ENCODE measurements at regions not wholly inside any gene's neighbourhood (a gene's known extent, or its start where the extent isn't known, plus 50 kb on each side); places are given as distances from the start of the nearest gene placed in this dataset.

- ATAC-seq: no peak
- Histone ChIP-seq H3F3A (ENCODE audit: low read length, unreplicated experiment) (no peaks in the 10 kb centered on the region), H3K4me3 (ENCODE audit: low read length) (no peak overlapping the region), H3K36me3 (ENCODE audit: low read depth, low read length) (no peaks in the 10 kb centered on the region), H3K4me1 (ENCODE audit: insufficient read depth, low read length) (no peaks in the 10 kb centered on the region), H3K9ac (ENCODE audit: low read length) (no peak overlapping the region), H3K27me3 (ENCODE audit: low read length) (no peaks in the 10 kb centered on the region), H3K9me2 (replicated peaks; ENCODE audit: low read length) (no peaks in the 10 kb centered on the region), H3K27ac (ENCODE audit: low read length) (no peak overlapping the region), H3K4me2 (ENCODE audit: low read length) (no peak overlapping the region), H4K20me1 (ENCODE audit: low read length) (no peaks in the 10 kb centered on the region), H3K79me2 (ENCODE audit: low read length) (no peaks in the 10 kb centered on the region), H2AFZ (ENCODE audit: low read length) (no peak overlapping the region), H3K9me3 (ENCODE audit: low read length) (no peaks in the 10 kb centered on the region)
- ChIA-PET POLR2A (ENCODE audit: unreplicated experiment) (no interaction called here), CTCF (no interaction called here)
- BruUV-seq (replicated peaks): no TSS peak
- no peak for TF ChIP-seq EZH2 (IDR thresholded peaks at IDR 0.05; ENCODE audit: low read length, unreplicated experiment)
- TF ChIP-seq CTCF (conservative IDR thresholded peaks at IDR 0.05; ENCODE audit: low read depth, low read length): no peak
- no peak for TF ChIP-seq EZH2phosphoT487 (IDR thresholded peaks at IDR 0.05; ENCODE audit: borderline replicate concordance, low read length)
- DNase-seq: no peak
- intact Hi-C loops (cut with micrococcal nuclease): no loop called here
Measured at GRCh38 chr3:67227030-67227429, 228.9 kb downstream of the KBTBD8 start.

GRCh38 chr3:67228136-67228535 is 230.0 kb downstream of the KBTBD8 start:
- no peak overlapping the region for H2AFZ ChIP-seq (ENCODE audit: low read length)
- no peak for DNase-seq
- no peaks in the 10 kb centered on the region for H4K20me1 ChIP-seq (ENCODE audit: low read length)
- no peaks in the 10 kb centered on the region for H3K27me3 ChIP-seq (ENCODE audit: low read length)
- POLR2A ChIA-PET (ENCODE audit: unreplicated experiment): no interaction called here
- no peaks in the 10 kb centered on the region for H3K9me3 ChIP-seq (ENCODE audit: low read length)
- no peaks in the 10 kb centered on the region for H3K79me2 ChIP-seq (ENCODE audit: low read length)
- no TSS peak for BruUV-seq (replicated peaks)
- no peaks in the 10 kb centered on the region for H3K9me2 ChIP-seq (replicated peaks; ENCODE audit: low read length)
- intact Hi-C loops (cut with micrococcal nuclease): no loop called here
- no peak for TF ChIP-seq EZH2phosphoT487 (IDR thresholded peaks at IDR 0.05; ENCODE audit: borderline replicate concordance, low read length)
- no peak for TF ChIP-seq CTCF (conservative IDR thresholded peaks at IDR 0.05; ENCODE audit: low read depth, low read length)
- no peak for TF ChIP-seq EZH2 (IDR thresholded peaks at IDR 0.05; ENCODE audit: low read length, unreplicated experiment)
- H3K9ac ChIP-seq (ENCODE audit: low read length): no peak overlapping the region
- no peak overlapping the region for H3K27ac ChIP-seq (ENCODE audit: low read length)
- H3K4me2 ChIP-seq (ENCODE audit: low read length): no peak overlapping the region
- H3K4me3 ChIP-seq (ENCODE audit: low read length): no peak overlapping the region
- no peaks in the 10 kb centered on the region for H3K36me3 ChIP-seq (ENCODE audit: low read depth, low read length)
- H3K4me1 ChIP-seq (ENCODE audit: insufficient read depth, low read length): no peaks in the 10 kb centered on the region
- H3F3A ChIP-seq (ENCODE audit: low read length, unreplicated experiment): no peaks in the 10 kb centered on the region
- no peak for ATAC-seq
- CTCF ChIA-PET: no interaction called here

- intact Hi-C loops (cut with micrococcal nuclease): no loop called here
- H3K27me3 ChIP-seq (ENCODE audit: low read length): no peaks in the 10 kb centered on the region
- no peaks in the 10 kb centered on the region for H4K20me1 ChIP-seq (ENCODE audit: low read length)
- no peak overlapping the region for H3K27ac ChIP-seq (ENCODE audit: low read length)
- POLR2A ChIA-PET (ENCODE audit: unreplicated experiment): no interaction called here
- no peak overlapping the region for H3K4me2 ChIP-seq (ENCODE audit: low read length)
- no peak for TF ChIP-seq EZH2phosphoT487 (IDR thresholded peaks at IDR 0.05; ENCODE audit: borderline replicate concordance, low read length)
- no peak for TF ChIP-seq CTCF (conservative IDR thresholded peaks at IDR 0.05; ENCODE audit: low read depth, low read length)
- no peak for TF ChIP-seq EZH2 (IDR thresholded peaks at IDR 0.05; ENCODE audit: low read length, unreplicated experiment)
- no peaks in the 10 kb centered on the region for H3K4me1 ChIP-seq (ENCODE audit: insufficient read depth, low read length)
- no TSS peak for BruUV-seq (replicated peaks)
- no peaks in the 10 kb centered on the region for H3K79me2 ChIP-seq (ENCODE audit: low read length)
- no peaks in the 10 kb centered on the region for H3K36me3 ChIP-seq (ENCODE audit: low read depth, low read length)
- H3K4me3 ChIP-seq (ENCODE audit: low read length): no peak overlapping the region
- H3K9me3 ChIP-seq (ENCODE audit: low read length): no peaks in the 10 kb centered on the region
- CTCF ChIA-PET: no interaction called here
- no peak overlapping the region for H3K9ac ChIP-seq (ENCODE audit: low read length)
- no peak overlapping the region for H2AFZ ChIP-seq (ENCODE audit: low read length)
- H3K9me2 ChIP-seq (replicated peaks; ENCODE audit: low read length): no peaks in the 10 kb centered on the region
- ATAC-seq (no peak), DNase-seq (no peak)
- no peaks in the 10 kb centered on the region for H3F3A ChIP-seq (ENCODE audit: low read length, unreplicated experiment)
Measured at GRCh38 chr3:67232642-67233041, 234.5 kb downstream of the KBTBD8 start.

Measured in PC-3 (cell line).